Mesodermal cell (in vitro differentiated cells): ENCODE measurements at regions not wholly inside any gene's neighbourhood (a gene's known extent, or its start where the extent isn't known, plus 50 kb on each side); places are given as distances from the start of the nearest gene placed in this dataset.

ENCODE experiments used
- H3K27ac ChIP-seq: 2 replicates; pipeline ENCODE4 v1.7.0; 2013; ENCODE audit warnings: mild to moderate bottlenecking, low read depth, low read length, moderate library complexity; ENCODE audit not compliant: severe bottlenecking
- H3K36me3 ChIP-seq: 2 replicates; pipeline ENCODE4 v1.7.1; 2013; ENCODE audit warnings: mild to moderate bottlenecking, low read length, moderate library complexity; ENCODE audit not compliant: control insufficient read depth, insufficient read depth
- H3K4me1 ChIP-seq: one replicate; pipeline ENCODE4 v1.7.1; 2013; ENCODE audit warnings: mild to moderate bottlenecking, low read length; ENCODE audit not compliant: insufficient read depth, control insufficient read depth, poor library complexity, severe bottlenecking
- H3K4me3 ChIP-seq: 2 replicates; pipeline ENCODE4 v1.7.0; 2013; ENCODE audit warnings: low read length, control low read depth, mild to moderate bottlenecking; ENCODE audit not compliant: insufficient read depth, poor library complexity, severe bottlenecking; ENCODE audit errors: extremely low read depth
- H3K9me3 ChIP-seq: 2 replicates; pipeline ENCODE4 v1.7.1; 2013; ENCODE audit warnings: mild to moderate bottlenecking, low read length, moderate library complexity; ENCODE audit not compliant: control insufficient read depth
- WGBS, 2 experiments: methylation state at CpG; one replicate each; pipeline ENCODE4 v1.1.5; 2013; ENCODE audit warnings: missing lambda C conversion rate in 2 of 2; ENCODE audit not compliant: insufficient coverage in 2 of 2; 5-methylcytosine and 5-hydroxymethylcytosine counted together

DNA sequence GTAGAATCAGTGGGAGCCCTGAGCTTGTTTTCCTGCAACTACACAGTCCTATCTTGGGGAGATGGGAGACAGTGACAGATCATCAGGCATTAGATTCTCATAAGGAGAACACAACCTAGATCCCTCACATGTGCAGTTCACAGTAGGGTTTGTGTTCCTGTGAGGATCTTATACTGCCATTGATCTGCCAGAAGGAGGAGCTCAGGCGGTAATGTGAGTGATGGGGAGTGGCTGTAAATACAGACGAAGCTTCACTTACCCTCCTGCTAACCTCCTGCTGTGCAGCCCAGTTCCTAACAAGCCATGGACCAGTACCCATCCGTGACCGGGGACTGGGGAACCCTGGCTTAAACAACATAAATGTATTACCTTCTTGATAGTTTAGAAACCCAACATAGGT, 1034.1 kb downstream of the BCL11B start:
- H3K36me3 ChIP-seq = no peaks in the 10 kb centered on the region
- WGBS, 2 experiments = no CpG with 5 or more reads among the region's 4 CpGs

DNA sequence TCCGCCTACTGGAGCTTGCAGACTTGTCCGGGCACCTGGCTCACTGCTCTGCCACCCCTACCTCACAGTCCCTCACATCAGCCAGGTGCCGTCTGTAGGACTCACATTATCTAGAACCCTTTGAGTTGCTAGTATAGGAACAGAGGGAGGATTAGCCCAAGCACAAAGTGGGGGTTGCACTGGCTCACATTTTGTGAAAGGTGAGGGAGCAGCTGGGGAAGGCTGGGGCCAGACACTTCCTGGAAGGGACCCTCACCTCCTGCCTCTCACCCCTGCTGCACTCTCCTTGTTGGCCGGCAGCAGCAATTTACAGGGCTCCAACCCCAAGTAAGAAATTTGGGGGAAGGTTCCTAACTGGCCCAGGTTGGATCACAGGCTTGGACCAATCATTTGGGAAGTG, 1031.6 kb downstream of the BCL11B start:
- H3K4me3 ChIP-seq = no peak overlapping the region
- no peaks in the 10 kb centered on the region for H3K36me3 ChIP-seq
- H3K27ac ChIP-seq = no peak overlapping the region
- H3K9me3 ChIP-seq = no peaks in the 10 kb centered on the region
- 60 to 100% methylated on average over 1 to 2 of the region's 4 CpGs for WGBS, 2 experiments
- H3K4me1 ChIP-seq = no peaks in the 10 kb centered on the region

More for the DNA sequence above, 1034.1 kb downstream of the BCL11B start:
- peaks cover 5% of the 10 kb centered on the region for H3K4me1 ChIP-seq
- H3K27ac ChIP-seq = no peak overlapping the region
- H3K9me3 ChIP-seq = no peaks in the 10 kb centered on the region
- H3K4me3 ChIP-seq = no peak overlapping the region

DNA sequence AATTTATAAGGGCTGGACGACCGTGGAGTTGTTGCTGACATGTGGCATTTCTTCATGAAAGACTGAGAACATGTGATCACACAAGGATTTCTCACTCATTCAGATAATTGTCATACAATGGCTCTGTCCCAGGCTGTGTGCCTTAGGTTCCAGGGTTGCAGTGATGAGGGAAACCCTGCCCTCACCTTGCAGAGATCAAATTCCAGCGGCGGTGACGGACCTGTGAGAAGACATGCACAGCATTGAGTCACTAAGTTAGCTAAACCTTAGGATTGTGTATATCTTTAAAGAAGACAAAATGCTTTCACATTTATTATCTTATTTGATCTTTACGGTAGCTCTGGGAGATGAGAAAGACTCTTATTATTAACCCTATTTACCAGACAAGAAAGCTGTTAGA, 1029.1 kb downstream of the BCL11B start:
- WGBS, 2 experiments = 90% methylated on average over 2 of the region's 6 CpGs; no CpG with 5 or more reads in 1 of the 2 experiments

DNA sequence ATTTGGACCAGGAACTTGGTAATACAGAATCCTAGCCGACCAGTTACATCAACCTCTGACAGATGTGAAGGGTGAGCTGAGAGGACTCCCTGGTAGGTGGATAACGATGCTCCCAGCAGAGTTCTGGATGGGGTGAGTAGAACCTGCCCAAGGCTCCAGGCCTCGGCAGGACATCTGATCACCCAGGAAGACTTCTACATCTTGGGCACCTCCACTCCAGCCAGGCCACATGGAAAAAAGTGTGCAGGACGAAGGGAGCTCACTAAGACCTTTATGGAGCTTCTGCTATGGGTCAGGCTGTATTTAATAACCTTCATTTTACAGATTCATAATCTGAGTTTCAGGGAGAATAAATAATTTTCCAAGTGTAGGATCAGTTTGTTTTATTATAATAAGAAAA, 1028.7 kb downstream of the BCL11B start:
- H3K4me3 ChIP-seq = no peak overlapping the region
- WGBS, 2 experiments = 82 to 98% methylated on average over 2 to 4 of the region's 4 CpGs

More for the DNA sequence above, 1029.1 kb downstream of the BCL11B start:
- H3K27ac ChIP-seq = no peak overlapping the region
- no peaks in the 10 kb centered on the region for H3K4me1 ChIP-seq
- no peak overlapping the region for H3K4me3 ChIP-seq
- H3K36me3 ChIP-seq = no peaks in the 10 kb centered on the region
- no peaks in the 10 kb centered on the region for H3K9me3 ChIP-seq

DNA sequence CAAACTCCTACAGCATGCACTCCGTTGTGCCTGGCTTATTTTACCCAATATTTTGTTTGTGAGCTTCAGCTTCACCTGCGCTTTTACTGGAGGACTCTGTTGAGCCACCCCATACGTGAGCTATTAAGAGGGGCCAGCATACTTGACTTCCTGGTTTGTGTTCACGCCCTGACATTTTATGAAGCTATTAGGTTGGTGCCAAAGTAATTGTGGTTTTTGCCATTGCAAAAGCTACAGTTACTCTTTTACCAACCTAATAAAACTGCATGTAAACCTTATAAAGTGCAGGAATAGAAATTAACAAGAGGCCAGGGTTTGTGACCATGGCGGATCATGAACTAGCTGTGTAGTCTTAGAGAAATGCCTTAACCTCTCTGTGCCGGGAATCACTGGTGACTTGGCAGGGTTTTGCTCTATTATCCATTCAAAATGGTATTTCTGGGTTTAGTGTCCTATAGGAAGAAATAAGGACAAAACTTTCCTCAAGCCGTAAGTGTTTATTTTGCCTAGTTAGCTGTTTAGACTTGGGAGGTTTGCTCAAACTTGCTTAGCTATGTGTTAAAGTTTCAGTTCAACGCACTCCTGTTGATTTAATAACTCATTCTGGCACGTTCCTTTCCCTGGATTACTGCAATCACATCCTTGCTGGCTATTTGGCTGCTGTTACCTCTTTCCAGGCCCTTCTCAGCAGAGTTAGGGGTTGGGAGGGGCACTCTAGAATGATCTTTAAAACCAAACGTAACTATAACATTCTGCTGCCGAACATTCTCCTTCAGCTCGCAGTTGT, 1027.6 kb downstream of the BCL11B start:
- no peak overlapping the region for H3K4me3 ChIP-seq
- WGBS, 2 experiments = 84 to 89% methylated on average over 10 of the region's 12 CpGs
- no peak overlapping the region for H3K27ac ChIP-seq
- H3K36me3 ChIP-seq = no peaks in the 10 kb centered on the region
- H3K4me1 ChIP-seq = no peaks in the 10 kb centered on the region
- no peaks in the 10 kb centered on the region for H3K9me3 ChIP-seq

More for the DNA sequence above, 1028.7 kb downstream of the BCL11B start:
- H3K36me3 ChIP-seq = no peaks in the 10 kb centered on the region
- no peaks in the 10 kb centered on the region for H3K9me3 ChIP-seq
- H3K4me1 ChIP-seq = no peaks in the 10 kb centered on the region
- H3K27ac ChIP-seq = no peak overlapping the region

DNA sequence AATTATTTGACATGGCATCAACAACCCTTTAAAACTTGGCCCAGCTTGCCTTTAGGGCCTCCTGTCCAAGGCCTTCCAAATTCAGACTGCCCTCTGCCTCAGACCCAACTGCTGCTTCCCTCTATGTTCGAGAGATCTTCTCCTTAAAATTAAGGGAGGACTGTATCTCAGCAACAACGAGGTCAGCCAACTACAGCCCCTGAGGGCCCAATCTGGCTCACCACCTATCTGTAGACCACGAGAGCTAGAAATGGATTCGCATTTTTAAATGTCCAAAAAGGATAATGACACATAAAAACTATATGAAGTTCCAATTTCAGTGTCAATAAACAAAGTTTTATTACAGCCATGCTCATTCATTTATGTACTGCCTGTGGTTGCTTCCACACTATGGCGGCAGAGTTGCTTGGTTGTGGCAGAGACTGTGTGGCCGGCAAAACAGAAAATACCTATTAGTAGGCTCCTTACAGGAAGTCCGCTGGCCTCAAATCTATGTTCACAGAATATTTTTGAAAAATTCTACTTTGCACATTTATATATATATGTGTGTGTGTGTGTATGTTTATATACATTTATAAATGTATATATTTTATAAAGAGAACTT, 1026.9 kb downstream of the BCL11B start:
- H3K4me1 ChIP-seq = no peaks in the 10 kb centered on the region
- H3K27ac ChIP-seq = no peak overlapping the region
- no peak overlapping the region for H3K4me3 ChIP-seq
- 60 to 80% methylated on average over 1 to 4 of the region's 7 CpGs for WGBS, 2 experiments
- H3K36me3 ChIP-seq = no peaks in the 10 kb centered on the region
- no peaks in the 10 kb centered on the region for H3K9me3 ChIP-seq

DNA sequence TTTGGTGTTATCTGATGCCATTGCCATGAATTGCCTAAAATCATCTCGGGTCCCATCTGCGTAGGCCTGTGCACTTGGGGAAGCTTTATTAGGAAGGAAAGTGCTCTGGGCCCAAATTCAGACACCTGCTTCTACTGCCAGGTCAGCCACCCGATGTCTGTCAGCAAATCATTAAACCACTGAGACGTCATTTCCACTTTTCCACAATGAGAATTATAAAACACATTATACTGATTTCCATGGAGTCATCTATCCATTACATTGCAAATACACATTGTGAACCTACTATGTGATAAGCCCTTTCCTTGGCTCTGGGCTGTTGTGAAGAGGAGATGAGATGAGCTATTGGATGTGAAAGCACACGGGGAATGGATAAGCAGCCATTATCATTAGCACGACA, 1022.9 kb downstream of the BCL11B start:
- no peak overlapping the region for H3K27ac ChIP-seq
- 91 to 93% methylated on average over 5 of the region's 6 CpGs for WGBS, 2 experiments
- no peaks in the 10 kb centered on the region for H3K4me1 ChIP-seq
- H3K9me3 ChIP-seq = no peaks in the 10 kb centered on the region
- no peaks in the 10 kb centered on the region for H3K36me3 ChIP-seq
- H3K4me3 ChIP-seq = no peak overlapping the region

DNA sequence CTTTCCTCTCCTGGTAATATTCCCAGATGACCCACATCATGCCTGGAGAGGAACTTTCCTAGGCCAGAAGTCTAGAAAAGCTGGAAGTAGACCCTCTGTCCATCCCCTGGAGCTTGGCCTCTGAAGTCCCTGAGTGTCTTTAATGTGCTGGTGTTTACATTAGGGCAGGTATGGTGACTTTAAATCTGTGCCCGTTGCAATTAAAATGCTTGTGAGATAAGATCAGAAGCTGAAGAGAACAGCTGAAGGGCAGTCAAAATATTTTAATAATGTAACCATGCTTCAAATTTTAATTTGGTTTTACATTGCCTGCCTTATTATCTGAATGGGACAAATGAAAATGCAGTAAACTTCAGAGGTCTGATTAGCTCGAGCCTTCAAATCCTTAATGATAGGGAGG, 1022.5 kb downstream of the BCL11B start:
- no peak overlapping the region for H3K4me3 ChIP-seq
- no peak overlapping the region for H3K27ac ChIP-seq
- H3K36me3 ChIP-seq = no peaks in the 10 kb centered on the region
- WGBS, 2 experiments = 58 to 67% methylated on average over 1 to 2 of the region's 2 CpGs
- H3K4me1 ChIP-seq = no peaks in the 10 kb centered on the region
- H3K9me3 ChIP-seq = no peaks in the 10 kb centered on the region

DNA sequence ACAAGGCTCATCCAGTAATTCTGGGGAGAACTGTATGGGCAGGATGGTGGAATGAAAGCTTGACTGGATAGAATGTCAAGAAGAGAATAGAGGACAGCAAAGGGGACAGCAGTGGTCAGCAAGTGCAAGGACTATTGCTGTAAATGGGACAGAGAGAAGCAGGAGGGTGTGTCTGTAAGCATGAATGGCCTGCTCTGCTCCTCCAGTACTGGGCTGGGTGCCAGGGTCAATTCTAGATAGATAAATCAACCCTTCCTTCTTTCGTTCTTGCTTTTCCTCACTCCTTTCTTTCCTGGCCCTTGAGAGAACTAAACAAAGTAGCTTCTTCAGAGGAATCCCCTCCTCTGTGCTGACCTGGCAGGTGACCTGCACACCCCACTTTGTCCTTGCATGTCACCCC, 1019.2 kb downstream of the BCL11B start:
- Histone ChIP-seq H3K36me3 (no peaks in the 10 kb centered on the region), H3K9me3 (no peaks in the 10 kb centered on the region), H3K4me3 (no peak overlapping the region), H3K27ac (no peak overlapping the region), H3K4me1 (no peaks in the 10 kb centered on the region)
- WGBS, 2 experiments = 83 to 100% methylated on average over 1 of the region's 1 CpG

DNA sequence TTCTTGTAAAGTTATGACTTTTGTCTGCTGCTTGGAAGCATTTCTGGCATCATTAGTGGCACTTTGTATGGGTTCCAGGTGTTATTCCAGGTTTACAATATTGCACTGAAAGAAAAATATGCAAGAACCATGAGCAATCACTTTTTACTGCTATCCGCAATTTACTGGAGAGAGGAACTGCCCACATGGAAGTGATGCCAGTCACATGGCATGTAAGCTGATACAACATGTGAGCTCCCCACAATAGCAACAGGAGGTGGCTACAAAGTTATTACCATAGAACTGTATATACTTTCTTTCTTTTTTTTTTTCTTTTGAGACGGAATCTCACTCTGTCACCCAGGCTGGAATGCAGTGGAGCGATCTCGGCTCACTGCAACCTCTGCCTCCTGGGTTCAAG, 1012.1 kb downstream of the BCL11B start:
- no peaks in the 10 kb centered on the region for H3K9me3 ChIP-seq
- no peak overlapping the region for H3K27ac ChIP-seq
- no peaks in the 10 kb centered on the region for H3K4me1 ChIP-seq
- H3K36me3 ChIP-seq = no peaks in the 10 kb centered on the region
- H3K4me3 ChIP-seq = no peak overlapping the region
- WGBS, 2 experiments = 83 to 100% methylated on average over 2 to 3 of the region's 4 CpGs

DNA sequence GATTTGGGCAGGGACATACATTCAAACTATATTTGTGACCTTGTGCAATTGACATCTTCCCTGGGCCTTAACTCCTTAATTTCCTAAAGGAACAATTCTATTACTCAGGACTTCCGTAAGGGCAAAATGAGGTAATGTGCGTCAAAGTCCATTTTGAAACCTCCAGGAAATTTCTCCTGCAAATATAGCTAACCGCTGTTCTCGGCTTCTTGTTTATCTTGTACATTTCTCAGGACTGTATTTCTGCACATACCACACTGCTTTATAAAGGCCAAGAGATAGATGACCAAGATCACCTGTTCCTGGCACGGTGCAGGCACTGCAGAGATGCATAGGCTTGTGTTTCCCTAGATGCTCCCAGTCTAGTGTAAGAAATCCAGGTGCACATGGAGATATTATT, 1009.4 kb downstream of the BCL11B start:
- no peaks in the 10 kb centered on the region for H3K36me3 ChIP-seq
- 90 to 96% methylated on average over 5 of the region's 5 CpGs for WGBS, 2 experiments
- no peak overlapping the region for H3K4me3 ChIP-seq

More for the DNA sequence above, 1009.4 kb downstream of the BCL11B start:
- Histone ChIP-seq H3K27ac (no peak overlapping the region), H3K9me3 (no peaks in the 10 kb centered on the region), H3K4me1 (no peaks in the 10 kb centered on the region)
